Nephron (organoid): ENCODE measurements at regions not wholly inside any gene's neighbourhood (a gene's known extent, or its start where the extent isn't known, plus 50 kb on each side); places are given as distances from the start of the nearest gene placed in this dataset.

Source experiments
- H3K27ac Mint-ChIP-seq, 3 experiments: 2 replicates each; pipeline ENCODE4 v1.8.0; 2020; ENCODE audit warnings: mixed read lengths in 3 of 3, mild to moderate bottlenecking in 2 of 3, moderate library complexity in 1 of 3
- H3K27me3 Mint-ChIP-seq: 2 replicates; pipeline ENCODE4 v1.8.0; 2021; ENCODE audit warnings: low read depth, mild to moderate bottlenecking, moderate library complexity, mixed read lengths
- H3K36me3 Mint-ChIP-seq: 2 replicates; pipeline ENCODE4 v1.8.0; 2020; ENCODE audit warnings: low read depth, mixed read lengths
- H3K4me1 Mint-ChIP-seq: 2 replicates; pipeline ENCODE4 v1.8.0; 2020; ENCODE audit warnings: mixed read lengths
- H3K4me3 Mint-ChIP-seq, 3 experiments: 2 replicates each; pipeline ENCODE4 v1.8.0; 2020; ENCODE audit warnings: mild to moderate bottlenecking in 3 of 3, mixed read lengths in 3 of 3, moderate library complexity in 2 of 3
- H3K9me3 Mint-ChIP-seq: 2 replicates; pipeline ENCODE4 v1.8.0; 2020; ENCODE audit warnings: mixed read lengths
- TF ChIP-seq, protein P1 (sequence below), 3 experiments: fragments of 200-600 bp; sonication (generic); IDR thresholded peaks; one replicate each; pipeline ENCODE4 v1.5.0; 2021; ENCODE audit warnings: antibody characterized with exemption in 3 of 3; ENCODE audit not compliant: unreplicated experiment in 3 of 3

DNA sequence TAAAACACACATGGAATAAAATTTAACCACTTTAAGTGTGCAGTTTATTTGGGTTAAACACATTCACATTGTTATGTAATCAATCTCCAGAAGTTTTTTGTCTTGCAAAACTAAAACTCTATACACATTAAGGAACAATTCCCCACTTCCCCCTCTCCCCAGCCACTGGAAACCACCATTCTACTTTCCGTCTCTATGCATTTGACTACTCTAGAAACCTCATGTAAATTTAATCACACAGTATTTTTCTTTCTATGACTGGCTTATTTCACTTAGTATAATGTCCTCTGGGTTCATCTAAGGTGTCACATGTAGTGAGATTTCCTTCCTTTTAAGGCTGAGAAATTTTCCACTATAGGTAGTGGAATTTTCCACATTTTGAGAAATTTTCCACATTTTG, 568.7 kb upstream of the UBE2E2 start:
- Mint-ChIP-seq H3K36me3 (no peaks in the 10 kb centered on the region), H3K4me1 (no peaks in the 10 kb centered on the region), H3K27ac (no peak overlapping the region), H3K4me3 (no peak overlapping the region), H3K9me3 (peaks cover 11% of the 10 kb centered on the region), H3K27me3 (no peaks in the 10 kb centered on the region)
- TF ChIP-seq, protein P1, sequence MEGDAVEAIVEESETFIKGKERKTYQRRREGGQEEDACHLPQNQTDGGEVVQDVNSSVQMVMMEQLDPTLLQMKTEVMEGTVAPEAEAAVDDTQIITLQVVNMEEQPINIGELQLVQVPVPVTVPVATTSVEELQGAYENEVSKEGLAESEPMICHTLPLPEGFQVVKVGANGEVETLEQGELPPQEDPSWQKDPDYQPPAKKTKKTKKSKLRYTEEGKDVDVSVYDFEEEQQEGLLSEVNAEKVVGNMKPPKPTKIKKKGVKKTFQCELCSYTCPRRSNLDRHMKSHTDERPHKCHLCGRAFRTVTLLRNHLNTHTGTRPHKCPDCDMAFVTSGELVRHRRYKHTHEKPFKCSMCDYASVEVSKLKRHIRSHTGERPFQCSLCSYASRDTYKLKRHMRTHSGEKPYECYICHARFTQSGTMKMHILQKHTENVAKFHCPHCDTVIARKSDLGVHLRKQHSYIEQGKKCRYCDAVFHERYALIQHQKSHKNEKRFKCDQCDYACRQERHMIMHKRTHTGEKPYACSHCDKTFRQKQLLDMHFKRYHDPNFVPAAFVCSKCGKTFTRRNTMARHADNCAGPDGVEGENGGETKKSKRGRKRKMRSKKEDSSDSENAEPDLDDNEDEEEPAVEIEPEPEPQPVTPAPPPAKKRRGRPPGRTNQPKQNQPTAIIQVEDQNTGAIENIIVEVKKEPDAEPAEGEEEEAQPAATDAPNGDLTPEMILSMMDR (IDR thresholded peaks at IDR 0.05; ENCODE audit: unreplicated experiment in 3 of 3) = no peak

DNA sequence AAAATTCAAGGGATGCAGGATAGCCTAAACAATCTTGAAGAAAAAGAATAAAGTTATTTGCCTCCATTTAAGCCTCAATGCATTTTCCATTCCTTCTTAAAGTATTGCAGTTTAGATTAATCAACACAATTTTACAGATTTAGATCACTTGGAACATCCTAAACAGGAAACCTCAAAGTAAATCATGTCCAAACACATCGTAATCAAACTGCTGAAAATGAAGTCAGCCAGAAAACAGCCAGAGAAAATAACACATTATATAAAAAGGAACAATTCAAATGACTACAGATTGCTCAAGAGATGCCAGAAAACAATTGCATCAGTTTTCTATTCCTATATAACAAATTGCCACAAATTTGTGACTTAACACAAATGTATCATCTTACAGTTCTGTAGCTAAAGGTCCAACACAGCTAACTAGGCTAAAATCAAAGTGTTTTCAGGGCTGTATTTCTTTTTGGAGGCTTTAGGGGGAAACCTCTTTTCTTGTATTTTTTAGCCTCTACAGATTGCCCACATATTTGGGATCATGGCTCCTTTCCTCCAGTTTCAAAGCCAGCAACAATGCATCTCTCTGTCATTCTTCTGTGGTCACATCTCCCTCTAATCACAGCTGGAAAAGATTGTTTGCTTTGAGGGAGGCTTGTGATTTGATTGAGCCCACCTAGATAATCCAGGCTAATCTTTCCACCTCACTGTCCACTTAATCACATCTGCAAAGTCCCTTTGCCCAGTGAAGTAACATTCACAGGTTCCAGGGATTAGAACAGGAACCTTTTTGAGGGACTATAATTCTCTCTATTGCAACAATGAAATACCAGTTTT, 543.3 kb upstream of the UBE2E2 start:
- Mint-ChIP-seq H3K4me3 (no peak overlapping the region), H3K4me1 (no peaks in the 10 kb centered on the region), H3K36me3 (no peaks in the 10 kb centered on the region), H3K27me3 (no peaks in the 10 kb centered on the region), H3K27ac (no peak overlapping the region), H3K9me3 (peaks cover 2% of the 10 kb centered on the region)
- TF ChIP-seq, protein P1 (IDR thresholded peaks at IDR 0.05; ENCODE audit: unreplicated experiment in 3 of 3) = no peak

DNA sequence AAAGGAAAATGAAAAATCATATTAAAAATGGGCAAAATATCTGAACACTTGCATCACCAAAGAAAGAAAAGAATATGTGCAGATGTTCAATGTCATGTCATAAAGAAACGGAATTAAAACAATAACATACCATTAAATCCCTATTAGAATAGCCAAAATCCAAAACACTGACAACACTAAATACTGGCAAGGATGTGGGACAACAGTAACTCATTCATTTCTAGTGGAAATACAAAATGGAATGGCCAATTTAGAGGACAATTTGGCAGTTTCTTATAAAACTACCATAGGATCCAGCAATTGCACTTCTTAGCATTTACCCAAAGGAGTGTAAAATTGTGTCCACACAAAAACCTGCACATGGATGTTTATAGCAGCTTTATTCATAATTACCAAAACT, 542.5 kb upstream of the UBE2E2 start:
- no peak overlapping the region for H3K4me3 Mint-ChIP-seq
- H3K27me3 Mint-ChIP-seq = no peaks in the 10 kb centered on the region
- H3K4me1 Mint-ChIP-seq = no peaks in the 10 kb centered on the region
- no peaks in the 10 kb centered on the region for H3K36me3 Mint-ChIP-seq
- no peak overlapping the region for H3K27ac Mint-ChIP-seq
- TF ChIP-seq, protein P1 (IDR thresholded peaks at IDR 0.05; ENCODE audit: unreplicated experiment in 3 of 3) = no peak
- no peaks in the 10 kb centered on the region for H3K9me3 Mint-ChIP-seq

DNA sequence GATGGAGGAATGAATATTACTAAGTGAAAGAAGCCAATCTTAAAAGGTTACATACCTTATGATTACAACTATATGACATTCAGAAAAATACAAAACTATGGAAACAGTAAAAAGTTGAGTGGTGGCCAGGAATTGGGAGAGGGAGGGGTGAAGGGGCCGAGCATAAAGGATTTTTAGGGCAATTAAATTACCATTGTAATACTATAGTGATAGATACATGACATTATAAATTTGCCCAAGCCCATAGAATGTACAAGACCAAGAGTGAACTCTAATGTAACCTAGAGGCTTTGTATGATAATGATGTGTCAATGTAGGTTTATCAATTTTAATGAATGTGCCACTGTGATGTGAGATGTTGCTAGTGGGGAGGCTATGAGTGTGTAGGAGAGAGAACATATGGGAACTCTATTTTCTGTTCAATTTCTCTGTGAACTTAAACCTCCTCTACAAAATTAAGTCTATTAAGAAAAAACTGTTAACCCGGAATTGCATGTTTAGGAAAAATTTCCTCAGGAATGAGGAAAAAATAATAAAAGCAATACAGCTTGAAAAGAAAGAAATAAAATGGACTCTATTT, 541.9 kb upstream of the UBE2E2 start:
- H3K36me3 Mint-ChIP-seq = no peaks in the 10 kb centered on the region
- H3K27me3 Mint-ChIP-seq = no peaks in the 10 kb centered on the region
- H3K4me3 Mint-ChIP-seq = no peak overlapping the region
- TF ChIP-seq, protein P1 (IDR thresholded peaks at IDR 0.05; ENCODE audit: unreplicated experiment in 3 of 3) = no peak
- no peak overlapping the region for H3K27ac Mint-ChIP-seq
- H3K4me1 Mint-ChIP-seq = no peaks in the 10 kb centered on the region
- no peaks in the 10 kb centered on the region for H3K9me3 Mint-ChIP-seq

DNA sequence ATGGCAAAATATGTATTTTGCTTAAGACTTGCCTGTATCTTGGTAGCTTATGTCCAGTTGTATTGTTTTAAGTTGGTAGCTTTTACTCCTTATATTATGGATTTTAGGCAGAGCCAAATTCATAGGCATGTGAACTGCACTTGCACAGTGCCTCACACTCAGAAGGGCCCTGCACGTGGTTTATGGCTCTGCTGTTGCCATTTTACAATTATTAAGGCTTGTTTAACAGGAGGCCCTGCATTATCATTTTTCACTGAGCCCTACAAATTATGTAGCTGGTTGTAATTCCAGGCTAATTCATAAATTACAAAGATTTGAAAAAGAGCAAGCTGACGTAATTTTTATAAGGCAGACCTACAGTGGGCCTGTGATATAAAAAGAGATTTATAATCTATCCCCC, 537.6 kb upstream of the UBE2E2 start:
- no peaks in the 10 kb centered on the region for H3K36me3 Mint-ChIP-seq
- H3K9me3 Mint-ChIP-seq = no peaks in the 10 kb centered on the region
- no peak overlapping the region for H3K4me3 Mint-ChIP-seq
- no peak overlapping the region for H3K27ac Mint-ChIP-seq
- no peaks in the 10 kb centered on the region for H3K4me1 Mint-ChIP-seq
- no peaks in the 10 kb centered on the region for H3K27me3 Mint-ChIP-seq
- TF ChIP-seq, protein P1 (IDR thresholded peaks at IDR 0.05; ENCODE audit: unreplicated experiment in 3 of 3) = no peak

DNA sequence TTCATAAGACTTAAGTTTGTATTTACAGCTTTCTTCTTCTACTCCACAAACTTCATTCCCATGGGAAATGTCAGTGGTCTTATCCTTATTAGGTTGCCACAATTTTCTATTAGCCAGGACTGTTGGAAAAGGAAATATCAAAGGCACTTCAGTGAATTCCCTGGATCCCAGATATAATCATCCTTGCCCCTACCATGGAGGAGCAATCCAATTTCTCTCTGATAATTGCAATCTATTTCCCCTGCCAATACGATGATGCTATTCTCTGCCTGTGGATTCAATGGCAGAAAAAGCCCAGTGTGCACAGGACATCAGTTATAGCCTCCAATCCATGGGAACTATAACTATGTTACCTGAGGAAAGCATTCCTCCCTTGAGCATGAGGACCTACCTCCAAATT, 536.4 kb upstream of the UBE2E2 start:
- Mint-ChIP-seq H3K36me3 (no peaks in the 10 kb centered on the region), H3K27me3 (no peaks in the 10 kb centered on the region), H3K4me3 (no peak overlapping the region), H3K27ac (no peak overlapping the region), H3K4me1 (no peaks in the 10 kb centered on the region), H3K9me3 (no peaks in the 10 kb centered on the region)
- TF ChIP-seq, protein P1 (IDR thresholded peaks at IDR 0.05; ENCODE audit: unreplicated experiment in 3 of 3) = no peak
